HEK293 (cell line): ENCODE measurements at regions not wholly inside any gene's neighbourhood (a gene's known extent, or its start where the extent isn't known, plus 50 kb on each side); places are given as distances from the start of the nearest gene placed in this dataset.

Source experiments
- CTCF ChIA-PET: fragments of 350-600 bp; formaldehyde crosslinking; extraction: SDS; loops from one replicate; lab custom pipeline; 2021; ENCODE audit warnings: antibody characterized with exemption; lab: Yijun Ruan, JAX
- POLR2A ChIA-PET: fragments of 300-600 bp; formaldehyde crosslinking; extraction: SDS; loops from one replicate; lab custom pipeline; 2020; ENCODE audit warnings: antibody characterized with exemption, inconsistent platforms; lab: Yijun Ruan, JAX
- H3K27ac ChIP-seq: fragments of 200-500 bp; sonication (Bioruptor generic); 2 replicates; pipeline ENCODE4 v1.5.1; 2014; ENCODE audit warnings: low read depth, low read length, control low read depth, inconsistent platforms; ENCODE audit errors: extremely low read depth
- H3K36me3 ChIP-seq, 2 experiments: fragments of 200-500 bp in 1 of 2; sonication (Bioruptor generic) in 1 of 2; 1 replicate in 1 of 2; 2 replicates in 1 of 2; pipeline ENCODE4 v1.5.1; 2014 to 2017; ENCODE audit warnings: inconsistent platforms in 2 of 2, low read length in 2 of 2; ENCODE audit not compliant: control insufficient read depth in 2 of 2, insufficient read depth in 1 of 2
- H3K4me1 ChIP-seq: fragments of 200-500 bp; sonication (Bioruptor generic); 2 replicates; pipeline ENCODE4 v1.5.1; 2014; ENCODE audit warnings: mild to moderate bottlenecking, low read length, inconsistent platforms; ENCODE audit not compliant: control insufficient read depth, insufficient read depth
- H3K4me3 ChIP-seq: 2 replicates; pipeline ENCODE4 v1.5.1; 2011; ENCODE audit warnings: low read depth, mild to moderate bottlenecking, control low read depth, low read length, moderate library complexity
- H3K9me3 ChIP-seq: fragments of 200-500 bp; sonication (Bioruptor generic); 2 replicates; pipeline ENCODE4 v1.5.1; 2014; ENCODE audit warnings: low read depth, low read length, inconsistent platforms; ENCODE audit not compliant: control insufficient read depth, insufficient read depth
- IKZF3 ChIP-seq: fragments of 450-650 bp; IDR thresholded peaks from 2 replicates; pipeline ENCODE4 v1.5.0; 2018; ENCODE audit warnings: missing biosample characterization, mild to moderate bottlenecking, missing genetic modification characterization, moderate library complexity
- MEIS1 ChIP-seq: sonication (generic); formaldehyde crosslinking; IDR thresholded peaks from 2 replicates; pipeline ENCODE4 v1.8.1; 2022; ENCODE audit warnings: missing genetic modification reagents, mild to moderate bottlenecking, borderline replicate concordance
- PRDM10 ChIP-seq: fragments of 450-650 bp; formaldehyde crosslinking; IDR thresholded peaks from 2 replicates; pipeline ENCODE4 v1.5.1; 2016; ENCODE audit warnings: missing biosample characterization, missing genetic modification characterization
- TRIM28 ChIP-seq: IDR thresholded peaks from 2 replicates; pipeline ENCODE4 v1.6.1; 2011; ENCODE audit warnings: low read length, control low read depth, borderline replicate concordance
- ZBTB20 ChIP-seq: fragments of 450-650 bp; formaldehyde crosslinking; IDR thresholded peaks from 2 replicates; pipeline ENCODE4 v1.5.1; 2016; ENCODE audit warnings: missing biosample characterization, missing genetic modification characterization
- ZFP41 ChIP-seq: fragments of 450-650 bp; formaldehyde crosslinking; IDR thresholded peaks from 2 replicates; pipeline ENCODE4 v1.5.1; 2016; ENCODE audit warnings: missing biosample characterization, missing genetic modification characterization, borderline replicate concordance
- ZNF138 ChIP-seq: fragments of 450-650 bp; formaldehyde crosslinking; IDR thresholded peaks from 2 replicates; pipeline ENCODE4 v1.5.1; 2016; ENCODE audit warnings: missing biosample characterization, missing genetic modification characterization, borderline replicate concordance
- ZNF146 ChIP-seq: fragments of 450-650 bp; formaldehyde crosslinking; IDR thresholded peaks from 2 replicates; pipeline ENCODE4 v1.5.1; 2016; ENCODE audit warnings: missing biosample characterization, missing genetic modification characterization
- ZNF169 ChIP-seq: fragments of 450-650 bp; formaldehyde crosslinking; IDR thresholded peaks from 2 replicates; pipeline ENCODE4 v1.5.1; 2016; ENCODE audit warnings: missing biosample characterization, missing genetic modification characterization
- ZNF175 ChIP-seq: fragments of 450-650 bp; formaldehyde crosslinking; IDR thresholded peaks from 2 replicates; pipeline ENCODE4 v1.5.1; 2016; ENCODE audit warnings: missing biosample characterization, missing genetic modification characterization
- ZNF416 ChIP-seq: fragments of 450-650 bp; formaldehyde crosslinking; IDR thresholded peaks from 2 replicates; pipeline ENCODE4 v1.5.1; 2016; ENCODE audit warnings: missing biosample characterization, missing genetic modification characterization
- ZNF596 ChIP-seq: fragments of 450-650 bp; IDR thresholded peaks from 2 replicates; pipeline ENCODE4 v1.5.0; 2018; ENCODE audit warnings: missing biosample characterization, mild to moderate bottlenecking, missing genetic modification characterization, moderate library complexity
- ZNF621 ChIP-seq: fragments of 450-650 bp; formaldehyde crosslinking; IDR thresholded peaks from 2 replicates; pipeline ENCODE4 v1.5.1; 2017; ENCODE audit warnings: missing biosample characterization, missing genetic modification characterization
- ZNF791 ChIP-seq: fragments of 450-650 bp; formaldehyde crosslinking; IDR thresholded peaks from 2 replicates; pipeline ENCODE4 v1.5.1; 2016; ENCODE audit warnings: missing biosample characterization, missing genetic modification characterization
- TF ChIP-seq, protein P1 (sequence below): fragments of 450-650 bp; formaldehyde crosslinking; IDR thresholded peaks from 2 replicates; pipeline ENCODE4; 2016; ENCODE audit warnings: missing biosample characterization, missing genetic modification characterization

GRCh38 chr7:142356166-142356565 is 98.3 kb upstream of the PRSS58 start:
- Histone ChIP-seq H3K9me3 (no peaks in the 10 kb centered on the region), H3K36me3 (no peaks in the 10 kb centered on the region)
- POLR2A ChIA-PET: no interaction called here
- CTCF ChIA-PET: interaction anchor here (0.6 to 2.9 kb wide), 4 partner anchors 17 to 63 kb away, joined by 3 to 14 read pairs (median 6); no protein-coding TSS in a partner anchor
- TF ChIP-seq ZNF791 (no peak), TRIM28 (no peak), ZNF138 (tag by site-specific recombination) (no peak)
- TF ChIP-seq, protein P1, sequence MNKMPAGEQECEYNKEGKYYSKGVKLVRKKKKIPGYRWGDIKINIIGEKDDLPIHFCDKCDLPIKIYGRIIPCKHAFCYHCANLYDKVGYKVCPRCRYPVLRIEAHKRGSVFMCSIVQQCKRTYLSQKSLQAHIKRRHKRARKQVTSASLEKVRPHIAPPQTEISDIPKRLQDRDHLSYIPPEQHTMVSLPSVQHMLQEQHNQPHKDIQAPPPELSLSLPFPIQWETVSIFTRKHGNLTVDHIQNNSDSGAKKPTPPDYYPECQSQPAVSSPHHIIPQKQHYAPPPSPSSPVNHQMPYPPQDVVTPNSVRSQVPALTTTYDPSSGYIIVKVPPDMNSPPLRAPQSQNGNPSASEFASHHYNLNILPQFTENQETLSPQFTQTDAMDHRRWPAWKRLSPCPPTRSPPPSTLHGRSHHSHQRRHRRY: no peak
- TF ChIP-seq, all 188 proteins: peak for 0
- no peaks in the 10 kb centered on the region for H3K4me1 ChIP-seq
- H3K27ac ChIP-seq: no peak overlapping the region
- H3K4me3 ChIP-seq: no peak overlapping the region

GRCh38 chr7:142355328-142355727 is 97.5 kb upstream of the PRSS58 start:
- no peak overlapping the region for H3K27ac ChIP-seq
- H3K4me3 ChIP-seq: no peak overlapping the region
- POLR2A ChIA-PET: no interaction called here

GRCh38 chr7:142353147-142354060 is 95.5 kb upstream of the PRSS58 start:
- no peak overlapping the region for H3K27ac ChIP-seq
- no peaks in the 10 kb centered on the region for H3K9me3 ChIP-seq
- H3K36me3 ChIP-seq: no peaks in the 10 kb centered on the region
- no peak overlapping the region for H3K4me3 ChIP-seq
- CTCF ChIA-PET: interaction anchor here (0.5 to 4.2 kb wide), 10 partner anchors 14 to 579 kb away, joined by 3 to 25 read pairs (median 3); no protein-coding TSS in a partner anchor
- POLR2A ChIA-PET: no interaction called here
- TF ChIP-seq ZNF596 (tag by site-specific recombination) (no peak), ZNF175 (no peak), ZBTB20 (no peak), MEIS1 (CRISPR knock-in tag) (no peak), IKZF3 (tag by site-specific recombination) (no peak), PRDM10 (no peak), ZNF621 (tag by site-specific recombination) (no peak), ZNF416 (tag by site-specific recombination) (no peak)
- H3K4me1 ChIP-seq: no peaks in the 10 kb centered on the region

More at GRCh38 chr7:142355328-142355727, 97.5 kb upstream of the PRSS58 start:
- Histone ChIP-seq H3K4me1 (no peaks in the 10 kb centered on the region), H3K9me3 (no peaks in the 10 kb centered on the region), H3K36me3 (no peaks in the 10 kb centered on the region)
- CTCF ChIA-PET: interaction anchor here (0.6 to 2.9 kb wide), 8 partner anchors 17 to 234 kb away, joined by 3 to 14 read pairs (median 3); no protein-coding TSS in a partner anchor
- no peak for TF ChIP-seq ZNF146 (tag by site-specific recombination)
- TF ChIP-seq ZNF169: no peak
- TF ChIP-seq ZFP41 (tag by site-specific recombination): no peak
